Memory B cell (primary cell): ENCODE measurements at regions not wholly inside any gene's neighbourhood (a gene's known extent, or its start where the extent isn't known, plus 50 kb on each side); places are given as distances from the start of the nearest gene placed in this dataset.
"Not testable (repeated sequence)": the region's sequence is repeated elsewhere in the genome, so short reads cannot be mapped to it uniquely, and the experiment has no call there.

ENCODE experiments used
- ATAC-seq: fragments of 150-1000 bp; cut with Tn5 transposase; 2 replicates; pipeline ENCODE4 v1.10.0; 2021; ENCODE audit warnings: low read depth, mild to moderate bottlenecking, moderate library complexity
- DNase-seq, 2 donors: peaks; one replicate each; pipeline ENCODE4 v3.0.0; 2022; ENCODE audit warnings: low spot score in 2 of 2
- H3K27ac Mint-ChIP-seq: one replicate; pipeline ENCODE4 v1.8.0; 2022; ENCODE audit warnings: mild to moderate bottlenecking, moderate library complexity, mixed read lengths
- H3K27me3 Mint-ChIP-seq: one replicate; pipeline ENCODE4 v1.8.0; 2022; ENCODE audit warnings: mixed read lengths
- H3K36me3 Mint-ChIP-seq: one replicate; pipeline ENCODE4 v1.8.0; 2022; ENCODE audit warnings: mild to moderate bottlenecking, mixed read lengths
- H3K4me1 Mint-ChIP-seq: one replicate; pipeline ENCODE4 v1.8.0; 2022; ENCODE audit warnings: mixed read lengths
- H3K4me3 Mint-ChIP-seq: one replicate; pipeline ENCODE4 v1.8.0; 2022; ENCODE audit warnings: mild to moderate bottlenecking, moderate library complexity, mixed read lengths
- H3K9me3 Mint-ChIP-seq: one replicate; pipeline ENCODE4 v1.8.0; 2022; ENCODE audit warnings: mixed read lengths

DNA sequence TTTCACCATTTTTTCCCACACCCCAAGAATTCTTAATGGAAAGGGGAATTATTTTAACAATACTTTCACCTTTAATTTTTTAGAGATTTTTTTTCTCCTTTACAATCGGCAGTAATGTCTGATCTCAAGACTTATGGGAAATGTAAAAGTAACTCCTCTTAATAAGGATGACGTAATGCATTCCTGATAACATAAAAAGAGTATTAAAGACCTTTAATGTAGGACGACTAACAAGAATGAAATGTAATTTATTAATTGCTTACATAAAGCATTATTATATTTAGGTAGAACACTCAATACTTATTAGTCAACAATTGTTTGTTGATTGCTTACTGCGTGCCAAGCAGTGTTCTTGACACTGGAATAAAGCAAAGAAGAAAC, 416.8 kb upstream of the NAALADL2 start:
- peaks cover 3% of the 10 kb centered on the region for H3K36me3 Mint-ChIP-seq

DNA sequence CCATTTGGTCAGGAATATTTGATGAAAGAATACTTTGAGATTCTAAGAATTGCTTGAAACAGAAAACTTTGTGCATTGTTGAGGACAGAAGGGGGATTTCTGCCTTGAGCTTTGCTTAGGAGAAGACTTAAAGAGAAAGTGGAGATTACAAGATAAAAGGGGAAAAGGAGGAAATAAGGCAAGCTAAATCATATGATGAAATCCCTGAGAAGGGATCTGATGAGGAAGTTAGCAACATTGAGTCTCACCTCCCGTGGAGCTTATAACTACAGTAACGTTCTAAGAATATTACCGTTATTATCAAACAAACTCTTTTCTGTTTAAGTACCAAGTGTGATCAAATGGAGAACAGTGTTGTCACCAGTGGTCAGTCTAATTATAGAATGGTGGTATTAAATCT, 414.7 kb upstream of the NAALADL2 start:
- DNase-seq (no peak), ATAC-seq (no peak)
- no peak overlapping the region for H3K4me3 Mint-ChIP-seq
- peaks cover 7% of the 10 kb centered on the region for H3K4me1 Mint-ChIP-seq
- H3K27me3 Mint-ChIP-seq = peaks cover 7% of the 10 kb centered on the region
- H3K9me3 Mint-ChIP-seq = peaks cover 8% of the 10 kb centered on the region
- no peak overlapping the region for H3K27ac Mint-ChIP-seq
- peaks cover 3% of the 10 kb centered on the region for H3K36me3 Mint-ChIP-seq

More for the DNA sequence above, 416.8 kb upstream of the NAALADL2 start:
- Mint-ChIP-seq H3K9me3 (peaks cover 3% of the 10 kb centered on the region), H3K27ac (no peak overlapping the region), H3K4me1 (peaks cover 7% of the 10 kb centered on the region), H3K4me3 (no peak overlapping the region), H3K27me3 (peaks cover 9% of the 10 kb centered on the region)
- no peak for ATAC-seq
- DNase-seq = no peak

DNA sequence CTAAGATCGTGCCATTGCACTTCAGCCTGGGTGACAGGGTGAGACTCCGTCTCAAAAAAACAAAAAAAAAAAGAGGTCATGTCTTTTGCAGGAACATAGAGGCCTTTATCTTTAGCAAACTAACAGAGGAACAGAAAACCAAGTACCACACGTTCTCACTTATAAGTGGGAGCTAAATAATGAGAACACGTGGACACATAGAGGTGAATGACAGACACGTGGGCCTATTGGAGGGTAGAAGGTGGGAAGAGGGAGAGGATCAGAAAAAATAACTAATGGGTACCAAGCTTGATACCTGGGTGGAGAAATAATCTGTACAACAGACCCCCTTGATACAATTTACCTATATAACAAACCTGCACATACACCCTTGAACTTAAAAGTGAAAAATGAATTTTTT, 401.4 kb upstream of the NAALADL2 start:
- H3K4me3 Mint-ChIP-seq = no peak overlapping the region
- peaks cover 8% of the 10 kb centered on the region for H3K9me3 Mint-ChIP-seq
- no peaks in the 10 kb centered on the region for H3K36me3 Mint-ChIP-seq
- DNase-seq (no peak), ATAC-seq (no peak)
- H3K27me3 Mint-ChIP-seq = no peaks in the 10 kb centered on the region
- H3K27ac Mint-ChIP-seq = no peak overlapping the region
- no peaks in the 10 kb centered on the region for H3K4me1 Mint-ChIP-seq

- Mint-ChIP-seq H3K9me3 (peaks cover 2% of the 10 kb centered on the region), H3K36me3 (no peaks in the 10 kb centered on the region), H3K4me3 (no peak overlapping the region), H3K4me1 (no peaks in the 10 kb centered on the region), H3K27ac (no peak overlapping the region), H3K27me3 (no peaks in the 10 kb centered on the region)
- DNase-seq (no peak), ATAC-seq (no peak)
Measured at GRCh38 chr3:174460831-174461230, 398.3 kb upstream of the NAALADL2 start.

DNA sequence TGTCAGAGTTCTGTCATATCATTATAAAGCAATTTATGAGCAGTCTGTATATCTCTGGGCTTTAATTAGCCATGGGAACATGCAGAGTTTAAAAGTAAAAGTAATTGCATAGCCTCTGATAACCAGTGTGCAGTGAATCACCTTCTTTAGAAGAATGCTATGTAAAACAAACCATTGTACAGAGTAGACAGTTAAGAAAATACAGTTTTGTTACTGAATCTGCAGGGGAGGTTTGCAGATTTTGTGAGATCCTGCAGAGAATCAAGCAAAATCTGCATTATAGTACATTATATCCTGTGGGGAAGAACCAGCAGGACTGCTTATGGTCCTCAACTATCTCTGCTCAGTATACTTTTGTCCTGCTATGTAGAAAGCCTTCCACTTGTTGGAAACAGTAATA, 396.2 kb upstream of the NAALADL2 start:
- Mint-ChIP-seq H3K4me3 (no peak overlapping the region), H3K27ac (no peak overlapping the region), H3K9me3 (peaks cover 2% of the 10 kb centered on the region), H3K4me1 (no peaks in the 10 kb centered on the region), H3K36me3 (no peaks in the 10 kb centered on the region), H3K27me3 (no peaks in the 10 kb centered on the region)
- no peak for DNase-seq
- no peak for ATAC-seq

- no peak for DNase-seq
- H3K27ac Mint-ChIP-seq = no peak overlapping the region
- no peaks in the 10 kb centered on the region for H3K27me3 Mint-ChIP-seq
- no peaks in the 10 kb centered on the region for H3K36me3 Mint-ChIP-seq
- no peak overlapping the region for H3K4me3 Mint-ChIP-seq
- ATAC-seq = no peak
- H3K9me3 Mint-ChIP-seq = peaks cover 3% of the 10 kb centered on the region
- no peaks in the 10 kb centered on the region for H3K4me1 Mint-ChIP-seq
Measured at GRCh38 chr3:174465177-174465576, 394.0 kb upstream of the NAALADL2 start.

DNA sequence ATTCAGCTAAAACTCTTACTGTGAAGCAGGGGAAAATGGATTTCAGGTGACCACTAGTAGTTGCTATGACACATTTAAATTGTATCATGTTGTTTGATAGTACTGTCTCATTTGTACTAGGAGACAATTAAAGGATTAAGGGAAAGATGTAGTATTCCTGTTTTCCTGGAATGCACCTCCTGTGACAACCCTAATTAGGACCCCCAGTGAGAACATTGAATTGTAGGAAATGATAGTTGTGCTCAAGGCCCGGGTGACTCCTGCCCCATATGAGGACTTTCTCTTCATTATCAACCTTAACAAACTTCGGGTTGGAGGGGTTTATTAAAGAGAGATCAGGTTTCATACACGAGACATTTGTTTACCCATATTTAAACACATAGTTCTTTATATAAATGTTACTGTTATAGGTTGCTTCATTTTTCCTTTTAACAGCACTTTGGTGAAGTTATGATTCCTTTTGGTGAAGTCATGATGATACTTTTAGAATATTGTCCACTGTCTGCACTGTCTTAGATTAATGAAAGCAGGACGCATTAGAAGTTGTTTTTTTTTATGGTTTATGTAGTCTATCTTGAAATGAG, 392.6 kb upstream of the NAALADL2 start:
- Mint-ChIP-seq H3K4me3 (no peak overlapping the region), H3K9me3 (peaks cover 2% of the 10 kb centered on the region), H3K27ac (no peak overlapping the region), H3K36me3 (no peaks in the 10 kb centered on the region), H3K27me3 (no peaks in the 10 kb centered on the region), H3K4me1 (no peaks in the 10 kb centered on the region)
- ATAC-seq (no peak), DNase-seq (no peak)

GRCh38 chr3:174477491-174477890, 381.6 kb upstream of the NAALADL2 start:
- Mint-ChIP-seq H3K9me3 (peaks cover 5% of the 10 kb centered on the region), H3K4me3 (no peak overlapping the region), H3K36me3 (no peaks in the 10 kb centered on the region), H3K4me1 (no peaks in the 10 kb centered on the region), H3K27me3 (no peaks in the 10 kb centered on the region), H3K27ac (no peak overlapping the region)
- ATAC-seq (no peak), DNase-seq (no peak)

GRCh38 chr3:174480767-174481166, 378.4 kb upstream of the NAALADL2 start:
- peaks cover 3% of the 10 kb centered on the region for H3K9me3 Mint-ChIP-seq
- no peaks in the 10 kb centered on the region for H3K27me3 Mint-ChIP-seq
- H3K36me3 Mint-ChIP-seq = no peaks in the 10 kb centered on the region
- ATAC-seq (no peak), DNase-seq (no peak)
- H3K4me3 Mint-ChIP-seq = no peak overlapping the region
- no peaks in the 10 kb centered on the region for H3K4me1 Mint-ChIP-seq
- no peak overlapping the region for H3K27ac Mint-ChIP-seq

- H3K4me3 Mint-ChIP-seq = no peak overlapping the region
- H3K27ac Mint-ChIP-seq = no peak overlapping the region
- H3K9me3 Mint-ChIP-seq = peaks cover 4% of the 10 kb centered on the region
- H3K36me3 Mint-ChIP-seq = no peaks in the 10 kb centered on the region
- no peaks in the 10 kb centered on the region for H3K4me1 Mint-ChIP-seq
- ATAC-seq (no peak), DNase-seq (no peak)
- no peaks in the 10 kb centered on the region for H3K27me3 Mint-ChIP-seq
Measured at GRCh38 chr3:174482541-174482940, 376.6 kb upstream of the NAALADL2 start.

DNA sequence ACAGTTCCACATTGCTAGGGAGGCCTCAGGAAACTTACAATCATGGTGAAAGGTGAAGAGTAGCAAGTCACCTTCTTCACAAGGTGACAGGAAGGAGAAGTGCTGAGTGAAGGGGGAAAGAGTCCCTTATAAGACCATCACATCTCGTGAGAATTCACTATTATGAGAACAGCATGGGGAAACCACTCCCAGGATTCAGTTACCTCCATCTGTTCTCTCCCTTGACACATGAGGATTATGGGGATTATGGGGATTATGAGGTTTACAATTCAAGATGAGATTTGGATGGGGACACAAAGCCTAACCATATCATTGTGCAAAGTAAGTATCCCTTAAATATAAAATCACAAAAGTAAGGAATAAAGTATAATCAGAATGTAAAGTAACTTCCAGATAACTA, 375.9 kb upstream of the NAALADL2 start:
- Mint-ChIP-seq H3K4me3 (no peak overlapping the region), H3K36me3 (no peaks in the 10 kb centered on the region), H3K27me3 (no peaks in the 10 kb centered on the region), H3K9me3 (peaks cover 4% of the 10 kb centered on the region), H3K4me1 (no peaks in the 10 kb centered on the region), H3K27ac (no peak overlapping the region)
- DNase-seq (no peak), ATAC-seq (no peak)

DNA sequence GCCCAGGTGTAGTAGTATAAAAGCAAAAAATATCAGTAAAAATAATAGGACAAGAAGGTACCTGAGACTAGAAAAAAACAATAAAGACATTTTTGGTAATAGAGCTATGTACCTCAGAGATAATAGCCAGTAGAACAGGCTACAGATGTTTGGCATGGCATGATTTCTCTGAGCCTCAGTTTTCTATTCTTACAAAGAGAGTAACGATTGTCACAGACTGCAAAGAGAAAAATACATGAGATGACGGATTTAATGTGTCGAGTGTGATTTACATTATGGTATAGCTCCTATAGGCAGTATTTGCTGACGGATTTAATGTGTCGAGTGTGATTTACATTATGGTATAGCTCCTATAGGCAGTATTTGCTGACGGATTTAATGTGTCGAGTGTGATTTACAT, 375.3 kb upstream of the NAALADL2 start:
- H3K36me3 Mint-ChIP-seq, H3K4me1 Mint-ChIP-seq, DNase-seq, H3K9me3 Mint-ChIP-seq, H3K4me3 Mint-ChIP-seq, ATAC-seq, H3K27ac Mint-ChIP-seq, H3K27me3 Mint-ChIP-seq: not testable (repeated sequence)

- ATAC-seq (no peak), DNase-seq (no peak)
- no peaks in the 10 kb centered on the region for H3K4me1 Mint-ChIP-seq
- no peak overlapping the region for H3K4me3 Mint-ChIP-seq
- H3K36me3 Mint-ChIP-seq = no peaks in the 10 kb centered on the region
- no peaks in the 10 kb centered on the region for H3K27me3 Mint-ChIP-seq
- H3K9me3 Mint-ChIP-seq = peaks cover 6% of the 10 kb centered on the region
- no peak overlapping the region for H3K27ac Mint-ChIP-seq
Measured at GRCh38 chr3:174488527-174488926, 370.6 kb upstream of the NAALADL2 start.

DNA sequence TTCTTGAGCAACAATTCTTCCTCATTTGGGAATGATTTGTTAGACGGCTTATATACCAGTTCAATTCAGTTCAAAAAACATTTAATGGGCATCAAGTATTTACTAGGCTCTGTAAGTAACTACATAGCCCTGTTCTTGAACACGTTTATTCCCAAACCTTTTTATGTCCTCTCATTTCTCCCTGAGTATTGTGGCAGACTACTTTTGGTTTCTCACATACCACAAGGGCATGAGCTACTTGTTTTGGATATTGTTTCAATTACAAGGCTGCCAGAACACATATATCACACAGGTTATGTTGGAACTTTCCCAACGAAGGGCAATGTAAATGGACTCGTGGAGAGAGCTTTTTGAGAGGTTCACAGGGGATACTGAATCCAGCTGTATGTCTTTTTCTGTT, 363.8 kb upstream of the NAALADL2 start:
- peaks cover 1% of the 10 kb centered on the region for H3K9me3 Mint-ChIP-seq
- H3K4me1 Mint-ChIP-seq = no peaks in the 10 kb centered on the region
- H3K4me3 Mint-ChIP-seq = no peak overlapping the region
- no peaks in the 10 kb centered on the region for H3K27me3 Mint-ChIP-seq
- no peak for ATAC-seq
- DNase-seq = no peak
- no peaks in the 10 kb centered on the region for H3K36me3 Mint-ChIP-seq
- H3K27ac Mint-ChIP-seq = no peak overlapping the region

DNA sequence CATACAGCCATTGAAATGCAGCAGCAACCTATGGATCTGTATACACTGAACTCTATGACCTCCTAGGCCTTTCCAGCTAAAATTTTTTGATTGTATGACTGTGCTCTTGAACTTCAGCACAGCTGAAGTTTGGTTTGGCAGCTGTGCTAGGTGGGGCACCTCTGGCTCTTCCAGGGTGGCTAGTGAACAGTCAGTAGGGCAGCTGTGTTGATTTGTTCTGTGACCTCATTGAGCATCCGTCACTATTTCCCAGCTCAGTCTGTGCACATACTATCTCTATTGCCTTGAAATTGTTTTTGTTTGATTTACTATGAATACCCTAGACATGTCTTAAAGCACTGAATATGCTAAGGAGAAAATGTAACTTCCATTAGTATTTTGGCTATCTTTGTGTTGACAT, 363.2 kb upstream of the NAALADL2 start:
- Mint-ChIP-seq H3K9me3 (peaks cover 1% of the 10 kb centered on the region), H3K27me3 (no peaks in the 10 kb centered on the region), H3K4me3 (no peak overlapping the region), H3K4me1 (no peaks in the 10 kb centered on the region), H3K27ac (no peak overlapping the region), H3K36me3 (no peaks in the 10 kb centered on the region)
- ATAC-seq (no peak), DNase-seq (no peak)
